Gastrocnemius medialis (tissue), 4 donors: ENCODE measurements at regions not wholly inside any gene's neighbourhood (a gene's known extent, or its start where the extent isn't known, plus 50 kb on each side); places are given as distances from the start of the nearest gene placed in this dataset.

Experiments used
- POLR2A ChIP-seq, 2 donors: fragments of 450-650 bp; IDR thresholded peaks; one replicate each; pipeline ENCODE4 v1.6.1; 2017; ENCODE audit warnings: antibody characterized with exemption in 2 of 2, mild to moderate bottlenecking in 2 of 2, moderate library complexity in 2 of 2
- TF ChIP-seq, protein P1 (sequence below), 5 experiments: fragments of 450-650 bp in 3 of 5; fragments of 200-600 bp in 2 of 5; sonication (generic) in 2 of 5; IDR thresholded peaks in 4 of 5; conservative IDR thresholded peaks in 1 of 5; 1 replicate in 4 of 5; 2 replicates in 1 of 5; pipeline ENCODE4 v1.5.1; 2016 to 2019; ENCODE audit warnings: antibody characterized with exemption in 5 of 5, mild to moderate bottlenecking in 3 of 5, moderate library complexity in 3 of 5

DNA sequence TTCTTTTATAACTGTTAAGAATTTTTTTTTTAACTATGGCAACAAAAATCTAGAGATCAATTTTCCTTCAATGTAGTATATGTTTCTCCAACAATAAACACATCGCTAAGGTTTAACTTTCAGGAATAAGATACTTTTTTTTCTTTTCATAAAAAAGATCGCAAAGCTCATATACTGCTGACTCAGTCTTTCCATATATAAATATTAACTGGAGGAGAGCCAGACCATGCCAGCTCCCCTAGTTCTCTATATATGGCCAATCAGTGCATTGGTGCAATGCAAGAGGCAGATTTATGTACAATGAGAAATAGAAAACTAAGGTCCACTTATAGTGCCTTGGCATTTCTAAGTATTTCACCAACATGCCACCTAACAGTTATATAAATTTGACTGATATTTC lies 89.2 kb upstream of the GAS1 start:
- TF ChIP-seq, protein P1, sequence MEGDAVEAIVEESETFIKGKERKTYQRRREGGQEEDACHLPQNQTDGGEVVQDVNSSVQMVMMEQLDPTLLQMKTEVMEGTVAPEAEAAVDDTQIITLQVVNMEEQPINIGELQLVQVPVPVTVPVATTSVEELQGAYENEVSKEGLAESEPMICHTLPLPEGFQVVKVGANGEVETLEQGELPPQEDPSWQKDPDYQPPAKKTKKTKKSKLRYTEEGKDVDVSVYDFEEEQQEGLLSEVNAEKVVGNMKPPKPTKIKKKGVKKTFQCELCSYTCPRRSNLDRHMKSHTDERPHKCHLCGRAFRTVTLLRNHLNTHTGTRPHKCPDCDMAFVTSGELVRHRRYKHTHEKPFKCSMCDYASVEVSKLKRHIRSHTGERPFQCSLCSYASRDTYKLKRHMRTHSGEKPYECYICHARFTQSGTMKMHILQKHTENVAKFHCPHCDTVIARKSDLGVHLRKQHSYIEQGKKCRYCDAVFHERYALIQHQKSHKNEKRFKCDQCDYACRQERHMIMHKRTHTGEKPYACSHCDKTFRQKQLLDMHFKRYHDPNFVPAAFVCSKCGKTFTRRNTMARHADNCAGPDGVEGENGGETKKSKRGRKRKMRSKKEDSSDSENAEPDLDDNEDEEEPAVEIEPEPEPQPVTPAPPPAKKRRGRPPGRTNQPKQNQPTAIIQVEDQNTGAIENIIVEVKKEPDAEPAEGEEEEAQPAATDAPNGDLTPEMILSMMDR (IDR thresholded peaks at IDR 0.05 in 4 of 5, conservative IDR thresholded peaks at IDR 0.05 in 1 of 5): no peak
- TF ChIP-seq POLR2A (IDR thresholded peaks at IDR 0.05): no peak
